ENCODE measurements at regions not wholly inside any gene's neighbourhood (a gene's known extent, or its start where the extent isn't known, plus 50 kb on each side); places are given as distances from the start of the nearest gene placed in this dataset.

- no peak overlapping the region for H3K4me2 ChIP-seq (ENCODE audit: control insufficient read depth, extremely low read depth, insufficient read depth, low read depth, low read length)
- H3K79me2 ChIP-seq (ENCODE audit: control insufficient read depth, insufficient read depth, low read length), result no peaks in the 10 kb centered on the region
- no peak overlapping the region for H3K4me3 ChIP-seq (ENCODE audit: control insufficient read depth in 2 of 3, extremely low read depth in 1 of 3, insufficient read depth in 2 of 3, low read depth in 1 of 3, low read length in 3 of 3)
- no peaks in the 10 kb centered on the region for H4K20me1 ChIP-seq (ENCODE audit: control insufficient read depth, extremely low read depth, insufficient read depth, low read length)
- no peaks in the 10 kb centered on the region for H3K4me1 ChIP-seq (ENCODE audit: control insufficient read depth, extremely low read depth, insufficient read depth, low read length)
- no peak overlapping the region for H2AFZ ChIP-seq (ENCODE audit: control insufficient read depth, low read length)
- H3K27me3 ChIP-seq (ENCODE audit: control insufficient read depth, extremely low read depth, insufficient read depth, low read length), result no peaks in the 10 kb centered on the region
- FAIRE-seq, result no peak
- TF ChIP-seq EZH2 (IDR thresholded peaks at IDR 0.05; ENCODE audit: low read length), result no peak
- no peak for TF ChIP-seq CTCF (optimal IDR thresholded peaks at IDR 0.05 in 1 of 3, IDR thresholded peaks at IDR 0.05 in 1 of 3, conservative IDR thresholded peaks at IDR 0.05 in 1 of 3; ENCODE audit: extremely low read depth in 1 of 3, insufficient read depth in 2 of 3, low read length in 3 of 3)
- dilution Hi-C loops (cut with MboI; ENCODE audit: extremely low pct_ligation_motif_present, low sequenced_read_pairs), result no loop called here
- H3K36me3 ChIP-seq (ENCODE audit: control insufficient read depth in 2 of 2, extremely low read depth in 1 of 2, insufficient read depth in 2 of 2, low read length in 2 of 2), result no peaks in the 10 kb centered on the region
- no peak for DNase-seq (ENCODE audit: low read depth, low spot score)
- H3K9ac ChIP-seq (ENCODE audit: control insufficient read depth, extremely low read depth, insufficient read depth, low read length), result no peak overlapping the region
- no peaks in the 10 kb centered on the region for H3K9me1 ChIP-seq (ENCODE audit: control insufficient read depth, extremely low read depth, insufficient read depth, low read length)
- no peaks in the 10 kb centered on the region for H3K9me3 ChIP-seq (ENCODE audit: control insufficient read depth, low read depth, low read length)
- no peak overlapping the region for H3K27ac ChIP-seq (ENCODE audit: control insufficient read depth, insufficient read depth, low read length)
Measured at GRCh38 chr20:6868861-6869260, 101.4 kb downstream of the BMP2 start.

GRCh38 chr20:6870559-6870958 is 103.1 kb downstream of the BMP2 start:
- no peak overlapping the region for H3K9ac ChIP-seq (ENCODE audit: control insufficient read depth, extremely low read depth, insufficient read depth, low read length)
- H4K20me1 ChIP-seq (ENCODE audit: control insufficient read depth, extremely low read depth, insufficient read depth, low read length), result no peaks in the 10 kb centered on the region
- H3K27ac ChIP-seq (ENCODE audit: control insufficient read depth, insufficient read depth, low read length), result no peak overlapping the region
- TF ChIP-seq CTCF (optimal IDR thresholded peaks at IDR 0.05 in 1 of 3, IDR thresholded peaks at IDR 0.05 in 1 of 3, conservative IDR thresholded peaks at IDR 0.05 in 1 of 3; ENCODE audit: extremely low read depth in 1 of 3, insufficient read depth in 2 of 3, low read length in 3 of 3) (no peak), EZH2 (IDR thresholded peaks at IDR 0.05; ENCODE audit: low read length) (no peak)
- no peaks in the 10 kb centered on the region for H3K79me2 ChIP-seq (ENCODE audit: control insufficient read depth, insufficient read depth, low read length)
- H3K4me1 ChIP-seq (ENCODE audit: control insufficient read depth, extremely low read depth, insufficient read depth, low read length), result no peaks in the 10 kb centered on the region
- dilution Hi-C loops (cut with MboI; ENCODE audit: extremely low pct_ligation_motif_present, low sequenced_read_pairs), result no loop called here
- no peaks in the 10 kb centered on the region for H3K36me3 ChIP-seq (ENCODE audit: control insufficient read depth in 2 of 2, extremely low read depth in 1 of 2, insufficient read depth in 2 of 2, low read length in 2 of 2)
- H3K4me2 ChIP-seq (ENCODE audit: control insufficient read depth, extremely low read depth, insufficient read depth, low read depth, low read length), result no peak overlapping the region
- H3K27me3 ChIP-seq (ENCODE audit: control insufficient read depth, extremely low read depth, insufficient read depth, low read length), result no peaks in the 10 kb centered on the region
- no peaks in the 10 kb centered on the region for H3K9me1 ChIP-seq (ENCODE audit: control insufficient read depth, extremely low read depth, insufficient read depth, low read length)
- H3K4me3 ChIP-seq (ENCODE audit: control insufficient read depth in 2 of 3, extremely low read depth in 1 of 3, insufficient read depth in 2 of 3, low read depth in 1 of 3, low read length in 3 of 3), result no peak overlapping the region
- no peak overlapping the region for H2AFZ ChIP-seq (ENCODE audit: control insufficient read depth, low read length)
- no peaks in the 10 kb centered on the region for H3K9me3 ChIP-seq (ENCODE audit: control insufficient read depth, low read depth, low read length)
- no peak for DNase-seq (ENCODE audit: low read depth, low spot score)
- no peak for FAIRE-seq

All from keratinocyte (primary cell).